ENCODE measurements at regions not wholly inside any gene's neighbourhood (a gene's known extent, or its start where the extent isn't known, plus 50 kb on each side); places are given as distances from the start of the nearest gene placed in this dataset.

DNA sequence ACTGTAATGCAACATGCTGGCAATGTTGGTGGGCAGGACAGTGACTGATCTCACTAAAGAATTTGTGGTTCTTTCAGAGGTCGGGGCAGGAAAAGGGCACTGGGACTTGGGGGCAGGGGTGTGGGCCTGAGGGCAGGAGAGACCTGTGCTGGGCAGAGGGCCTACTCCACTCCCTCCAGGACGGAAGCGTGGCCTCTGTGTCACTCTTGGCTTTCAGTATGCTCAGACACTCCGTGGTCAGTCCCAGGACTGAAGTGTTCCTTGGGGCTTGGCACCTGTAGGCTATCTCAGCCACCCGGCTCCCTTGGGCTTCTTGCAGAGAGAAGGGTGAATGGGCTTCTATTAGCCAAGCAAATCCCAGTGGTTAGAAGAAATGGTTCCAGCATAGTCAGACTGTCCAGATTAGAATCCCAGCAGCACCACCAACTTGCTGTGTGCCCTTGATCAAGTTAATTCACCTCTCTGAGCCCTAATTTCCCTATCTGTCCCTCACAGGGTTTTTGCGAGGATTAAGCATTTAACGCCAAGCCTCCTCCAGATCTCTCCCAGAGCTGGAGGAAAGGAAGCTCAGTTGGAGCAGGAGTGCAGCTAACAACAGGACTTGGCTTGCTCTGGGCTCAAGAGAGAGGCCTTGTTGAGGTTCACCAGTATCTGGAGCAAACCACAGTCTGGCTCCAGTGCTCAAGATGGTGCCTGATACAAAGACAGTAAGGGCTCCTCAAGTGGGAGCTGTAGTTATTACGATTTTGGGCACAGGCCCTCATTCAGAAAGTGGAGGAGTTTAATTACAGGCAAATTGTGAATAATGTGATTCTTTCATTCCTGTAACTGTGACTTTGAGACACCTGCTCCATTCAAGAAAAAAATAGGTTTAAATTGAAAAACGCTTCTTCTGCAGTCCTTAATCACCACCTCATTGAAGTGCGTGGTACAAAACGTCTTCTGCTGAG is 57.7 kb upstream of the LRP8 start:
- Mint-ChIP-seq H3K27ac (peak overlapping the region in 2 of 8 donors; percentile 64 to 68), H3K36me3 (peaks cover 0 to 8% (median 0%) of the 10 kb centered on the region in 3 donors), H3K27me3 (peaks cover 0 to 15% of the 10 kb centered on the region in 2 donors), H3K4me3 (no peak overlapping the region), H3K4me1 (no peaks in the 10 kb centered on the region), H3K9me3 (peaks cover 1 to 5% (median 5%) of the 10 kb centered on the region in 5 donors)
- H3K27ac ChIP-seq (ENCODE audit: low read depth, low read length): no peak overlapping the region
- ChIA-PET CTCF (no interaction called here), POLR2A (no interaction called here)
- DNase-seq: no peak
- no peaks in the 10 kb centered on the region for H3K9me3 ChIP-seq (ENCODE audit: low read length)
- no peaks in the 10 kb centered on the region for H3K27me3 ChIP-seq (ENCODE audit: insufficient read depth, low read length, poor library complexity, severe bottlenecking)
- no peaks in the 10 kb centered on the region for H3K36me3 ChIP-seq (ENCODE audit: insufficient read depth, low read length)
- H3K4me3 ChIP-seq (ENCODE audit: low read length): no peak overlapping the region
- H3K4me1 ChIP-seq (ENCODE audit: insufficient read depth, low read length): no peaks in the 10 kb centered on the region

DNA sequence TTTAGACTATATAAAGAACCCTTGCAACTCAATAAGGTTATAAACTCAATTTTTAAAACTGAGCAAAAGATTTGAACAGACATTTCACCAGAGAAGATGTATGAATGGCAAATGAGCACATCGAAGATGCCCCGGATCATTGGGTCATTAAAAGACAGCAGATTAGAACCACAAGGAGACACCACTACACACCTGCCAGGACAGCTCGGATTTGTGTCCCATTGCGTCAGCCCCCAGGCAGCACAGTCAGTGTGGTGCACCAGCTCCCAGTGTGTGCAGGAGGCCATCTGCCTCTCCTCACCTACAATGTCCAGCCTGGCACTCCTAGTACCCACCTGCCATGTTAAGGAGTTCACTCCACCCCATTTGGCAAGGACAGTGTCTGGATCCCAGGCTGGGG is 61.1 kb upstream of the LRP8 start:
- peaks cover 0 to 5% (median 5%) of the 10 kb centered on the region in 5 donors for H3K9me3 Mint-ChIP-seq
- CTCF ChIA-PET: interaction anchor here (15.0 kb wide), 1 partner anchor 109 kb away, joined by 151 read pairs; no protein-coding TSS in a partner anchor
- H3K4me1 Mint-ChIP-seq: peaks cover 3 to 5% (median 5%) of the 10 kb centered on the region in 3 donors

DNA sequence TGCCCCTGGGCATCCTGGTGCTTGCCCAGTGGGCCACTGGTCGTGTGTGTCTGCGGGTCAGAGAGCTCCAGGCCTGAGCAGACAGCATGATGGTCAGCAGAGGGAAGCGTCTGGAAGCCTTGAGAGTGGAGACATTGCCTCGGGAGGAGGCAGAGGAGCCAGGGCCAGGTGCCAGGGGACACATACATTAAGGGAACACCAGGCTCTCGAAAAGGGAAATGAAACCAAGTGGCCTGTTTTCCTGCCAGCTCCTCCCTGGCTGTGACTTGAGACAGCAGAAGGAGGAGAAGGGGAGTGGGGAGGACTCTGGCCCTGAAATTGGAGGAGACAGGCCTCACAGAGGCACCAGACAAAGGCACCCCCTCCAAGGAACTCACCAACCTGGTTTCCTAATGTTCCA is 62.4 kb upstream of the LRP8 start:
- H3K36me3 ChIP-seq (ENCODE audit: insufficient read depth, low read length): no peaks in the 10 kb centered on the region
- POLR2A ChIA-PET: interaction anchor here (0.7 kb wide), 1 partner anchor 18 kb away, joined by 8 read pairs; no protein-coding TSS in a partner anchor
- H3K9me3 ChIP-seq (ENCODE audit: low read length): no peaks in the 10 kb centered on the region
- H3K4me3 ChIP-seq (ENCODE audit: low read length): no peak overlapping the region
- H3K27ac ChIP-seq (ENCODE audit: low read depth, low read length): no peak overlapping the region
- Mint-ChIP-seq H3K27ac (peak overlapping the region in 1 of 8 donors; percentile 57), H3K4me1 (peaks cover 3 to 5% (median 5%) of the 10 kb centered on the region in 3 donors), H3K36me3 (peaks cover 0 to 8% (median 0%) of the 10 kb centered on the region in 3 donors), H3K9me3 (peaks cover 0 to 5% (median 5%) of the 10 kb centered on the region in 5 donors), H3K4me3 (no peak overlapping the region), H3K27me3 (peaks cover 0 to 6% of the 10 kb centered on the region in 2 donors)
- H3K27me3 ChIP-seq (ENCODE audit: insufficient read depth, low read length, poor library complexity, severe bottlenecking): no peaks in the 10 kb centered on the region
- no peak for DNase-seq
- CTCF ChIA-PET: interaction anchor here (0.7 to 15.0 kb wide), 2 partner anchors 110 to 193 kb away, joined by 4 to 151 read pairs; no protein-coding TSS in a partner anchor
- H3K4me1 ChIP-seq (ENCODE audit: insufficient read depth, low read length): no peaks in the 10 kb centered on the region

More for the DNA sequence above, 61.1 kb upstream of the LRP8 start:
- H3K4me3 Mint-ChIP-seq: no peak overlapping the region
- Histone ChIP-seq H3K36me3 (ENCODE audit: insufficient read depth, low read length) (no peaks in the 10 kb centered on the region), H3K4me1 (ENCODE audit: insufficient read depth, low read length) (no peaks in the 10 kb centered on the region), H3K27me3 (ENCODE audit: insufficient read depth, low read length, poor library complexity, severe bottlenecking) (no peaks in the 10 kb centered on the region), H3K9me3 (ENCODE audit: low read length) (no peaks in the 10 kb centered on the region), H3K27ac (ENCODE audit: low read depth, low read length) (no peak overlapping the region), H3K4me3 (ENCODE audit: low read length) (no peak overlapping the region)
- H3K27me3 Mint-ChIP-seq: peaks cover 0 to 6% of the 10 kb centered on the region in 2 donors
- no peak overlapping the region for H3K27ac Mint-ChIP-seq
- POLR2A ChIA-PET: no interaction called here
- peak in 1 of 5 donors; percentile 5 for DNase-seq
- peaks cover 0 to 8% (median 0%) of the 10 kb centered on the region in 3 donors for H3K36me3 Mint-ChIP-seq

DNA sequence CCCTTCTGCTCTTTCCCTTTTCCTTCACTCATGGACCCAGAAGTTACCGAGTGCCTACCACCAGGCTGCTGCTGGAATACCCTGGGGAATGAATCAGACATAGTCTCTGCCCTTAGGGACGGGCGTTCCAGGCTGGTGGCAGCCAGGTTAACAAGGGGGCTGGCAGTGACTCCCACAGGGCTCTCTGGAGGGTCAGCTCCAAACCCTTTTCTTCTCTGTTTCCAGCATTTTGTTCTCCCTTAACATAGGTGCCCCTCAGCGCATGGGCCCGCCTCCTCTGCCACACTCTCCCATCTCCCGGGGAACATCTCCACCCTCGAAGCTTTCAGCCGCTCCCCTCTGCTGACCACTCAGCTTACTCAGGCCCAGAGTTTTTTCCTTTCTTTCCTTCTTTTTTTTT is 62.9 kb upstream of the LRP8 start:
- Mint-ChIP-seq H3K27me3 (peaks cover 0 to 6% of the 10 kb centered on the region in 2 donors), H3K27ac (peak overlapping the region in 2 of 8 donors; percentile 61 to 70), H3K36me3 (peaks cover 0 to 8% (median 0%) of the 10 kb centered on the region in 3 donors), H3K4me1 (peaks cover 3 to 5% (median 5%) of the 10 kb centered on the region in 3 donors), H3K9me3 (peaks cover 0 to 5% (median 5%) of the 10 kb centered on the region in 5 donors), H3K4me3 (no peak overlapping the region)
- H3K27me3 ChIP-seq (ENCODE audit: insufficient read depth, low read length, poor library complexity, severe bottlenecking): no peaks in the 10 kb centered on the region
- ChIA-PET POLR2A (interaction anchor here (0.7 kb wide), 1 partner anchor 18 kb away, joined by 8 read pairs; no protein-coding TSS in a partner anchor), CTCF (interaction anchor here (0.7 to 15.0 kb wide), 4 partner anchors 23 to 193 kb away, joined by 3 to 151 read pairs (median 4); no protein-coding TSS in a partner anchor)
- peak in 1 of 5 donors; percentile 23 for DNase-seq
- no peaks in the 10 kb centered on the region for H3K4me1 ChIP-seq (ENCODE audit: insufficient read depth, low read length)
- no peak overlapping the region for H3K27ac ChIP-seq (ENCODE audit: low read depth, low read length)
- no peak overlapping the region for H3K4me3 ChIP-seq (ENCODE audit: low read length)
- H3K9me3 ChIP-seq (ENCODE audit: low read length): no peaks in the 10 kb centered on the region
- no peaks in the 10 kb centered on the region for H3K36me3 ChIP-seq (ENCODE audit: insufficient read depth, low read length)

DNA sequence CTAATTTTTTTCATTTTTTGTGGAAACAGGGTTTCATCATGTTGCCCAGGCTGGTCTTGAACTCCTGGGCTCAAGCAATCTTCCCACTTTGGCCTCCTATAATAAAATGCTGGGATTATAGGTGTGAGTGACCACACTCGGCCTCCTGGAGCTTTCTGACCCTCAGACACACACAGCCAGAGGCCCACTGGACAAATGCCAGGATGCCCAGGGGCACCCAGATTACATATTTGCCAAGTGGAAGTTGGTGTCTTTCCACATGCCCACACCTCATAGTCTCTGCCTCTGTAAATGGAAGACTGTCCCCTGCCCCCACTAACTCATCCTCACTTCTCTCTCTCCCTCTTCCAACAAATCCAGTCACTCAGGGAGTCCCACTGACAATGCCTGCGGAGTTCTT is 63.4 kb upstream of the LRP8 start:
- Histone ChIP-seq H3K36me3 (ENCODE audit: insufficient read depth, low read length) (no peaks in the 10 kb centered on the region), H3K4me3 (ENCODE audit: low read length) (no peak overlapping the region), H3K4me1 (ENCODE audit: insufficient read depth, low read length) (no peaks in the 10 kb centered on the region), H3K9me3 (ENCODE audit: low read length) (no peaks in the 10 kb centered on the region), H3K27me3 (ENCODE audit: insufficient read depth, low read length, poor library complexity, severe bottlenecking) (no peaks in the 10 kb centered on the region), H3K27ac (ENCODE audit: low read depth, low read length) (no peak overlapping the region)
- Mint-ChIP-seq H3K27ac (peak overlapping the region in 1 of 8 donors; percentile 61), H3K27me3 (peaks cover 0 to 6% of the 10 kb centered on the region in 2 donors), H3K4me1 (peaks cover 3 to 5% (median 5%) of the 10 kb centered on the region in 3 donors), H3K4me3 (no peak overlapping the region), H3K9me3 (peaks cover 0 to 5% (median 4%) of the 10 kb centered on the region in 5 donors), H3K36me3 (peaks cover 0 to 5% (median 0%) of the 10 kb centered on the region in 3 donors)
- no peak for DNase-seq
- POLR2A ChIA-PET: no interaction called here
- CTCF ChIA-PET: interaction anchor here (1.1 to 15.0 kb wide), 3 partner anchors 22 to 112 kb away, joined by 3 to 151 read pairs (median 4); no protein-coding TSS in a partner anchor

DNA sequence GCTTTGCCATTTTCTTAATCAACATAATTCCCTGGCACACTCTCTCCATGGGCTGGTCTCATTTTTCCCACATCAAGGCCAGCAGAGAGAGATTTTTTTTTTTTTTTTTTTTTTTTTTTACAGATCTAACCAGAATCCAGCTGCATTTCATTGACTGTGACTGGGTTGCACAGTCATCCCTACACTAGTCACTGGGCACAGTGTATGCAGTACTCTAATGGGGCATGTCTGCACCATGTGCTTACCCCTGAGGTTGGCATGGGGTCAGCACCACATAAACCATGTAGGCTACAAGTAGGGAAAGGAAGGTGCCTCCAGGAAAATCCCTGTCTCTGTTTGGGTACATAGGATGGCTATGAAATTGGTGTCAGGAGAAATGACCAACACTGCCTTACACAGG is 64.1 kb upstream of the LRP8 start:
- DNase-seq: no peak
- Mint-ChIP-seq H3K9me3 (peaks cover 0 to 4% (median 3%) of the 10 kb centered on the region in 5 donors), H3K27me3 (peaks cover 0 to 6% of the 10 kb centered on the region in 2 donors), H3K4me1 (peaks cover 3 to 5% (median 5%) of the 10 kb centered on the region in 3 donors), H3K27ac (no peak overlapping the region), H3K36me3 (peaks cover 0 to 3% (median 0%) of the 10 kb centered on the region in 3 donors), H3K4me3 (no peak overlapping the region)
- Histone ChIP-seq H3K27ac (ENCODE audit: low read depth, low read length) (no peak overlapping the region), H3K36me3 (ENCODE audit: insufficient read depth, low read length) (no peaks in the 10 kb centered on the region), H3K9me3 (ENCODE audit: low read length) (no peaks in the 10 kb centered on the region), H3K4me1 (ENCODE audit: insufficient read depth, low read length) (no peaks in the 10 kb centered on the region), H3K27me3 (ENCODE audit: insufficient read depth, low read length, poor library complexity, severe bottlenecking) (no peaks in the 10 kb centered on the region), H3K4me3 (ENCODE audit: low read length) (no peak overlapping the region)
- ChIA-PET POLR2A (no interaction called here), CTCF (interaction anchor here (1.3 to 15.0 kb wide), 4 partner anchors 20 to 156 kb away, joined by 3 to 151 read pairs (median 4); no protein-coding TSS in a partner anchor)

DNA sequence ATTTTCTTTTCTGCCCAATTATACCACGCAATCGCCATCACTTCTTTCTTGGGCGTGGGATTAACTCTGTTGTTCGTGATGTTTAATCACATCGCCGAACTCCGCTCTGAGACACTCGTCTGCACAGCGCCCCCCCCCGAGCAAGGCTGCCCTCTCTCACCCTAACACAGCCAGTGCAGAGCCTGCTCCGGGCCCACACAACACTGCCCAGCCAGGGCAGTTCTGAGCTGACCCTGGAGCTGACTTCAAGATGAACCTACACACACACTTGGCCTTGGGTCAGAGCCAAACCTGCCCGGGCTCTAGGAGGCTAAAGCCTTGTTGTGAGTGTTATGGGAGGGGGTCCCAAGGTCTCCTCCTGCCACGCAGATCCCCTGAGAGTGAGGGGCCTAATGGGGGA is 64.6 kb upstream of the LRP8 start:
- Histone ChIP-seq H3K9me3 (ENCODE audit: low read length) (no peaks in the 10 kb centered on the region), H3K36me3 (ENCODE audit: insufficient read depth, low read length) (no peaks in the 10 kb centered on the region), H3K4me3 (ENCODE audit: low read length) (no peak overlapping the region), H3K4me1 (ENCODE audit: insufficient read depth, low read length) (no peaks in the 10 kb centered on the region), H3K27me3 (ENCODE audit: insufficient read depth, low read length, poor library complexity, severe bottlenecking) (no peaks in the 10 kb centered on the region), H3K27ac (ENCODE audit: low read depth, low read length) (no peak overlapping the region)
- Mint-ChIP-seq H3K4me3 (no peak overlapping the region), H3K4me1 (peaks cover 3 to 5% (median 5%) of the 10 kb centered on the region in 3 donors), H3K9me3 (no peaks in the 10 kb centered on the region), H3K36me3 (no peaks in the 10 kb centered on the region), H3K27ac (no peak overlapping the region), H3K27me3 (peaks cover 0 to 6% of the 10 kb centered on the region in 2 donors)
- DNase-seq: peak in 1 of 5 donors; percentile 29
- CTCF ChIA-PET: interaction anchor here (1.0 to 15.0 kb wide), 15 partner anchors 9 to 212 kb away, joined by 3 to 151 read pairs (median 5); no protein-coding TSS in a partner anchor
- POLR2A ChIA-PET: no interaction called here
